HG02798 (cell line): ENCODE measurements at regions not wholly inside any gene's neighbourhood (a gene's known extent, or its start where the extent isn't known, plus 50 kb on each side); places are given as distances from the start of the nearest gene placed in this dataset.

Experiments
- ATAC-seq: cut with Tn5 transposase; IDR thresholded peaks from one replicate; pipeline ENCODE4 v1.9.1; 2021; ENCODE audit warnings: mild to moderate bottlenecking; ENCODE audit not compliant: unreplicated experiment, poor library complexity

DNA sequence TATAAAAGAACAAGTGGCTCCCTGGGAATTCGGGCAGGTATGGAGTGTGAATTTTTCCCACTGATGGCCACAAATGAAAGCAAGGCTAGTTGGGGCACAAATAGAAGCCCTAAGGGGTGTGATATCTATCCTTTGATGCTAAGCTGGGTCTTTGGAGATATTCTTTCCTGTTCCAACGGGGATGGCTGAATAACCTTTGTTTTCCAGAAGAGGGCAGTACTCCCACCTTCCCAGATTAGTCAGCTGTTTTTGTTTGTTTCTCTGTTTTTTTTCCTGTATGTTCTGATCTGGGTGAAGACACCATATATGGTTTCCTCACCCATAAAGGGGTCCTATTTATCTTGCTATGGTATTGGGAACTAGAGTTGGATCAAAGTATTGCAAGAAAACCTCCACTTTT lies 947.7 kb upstream of the SORCS1 start:
- no peak for ATAC-seq

- ATAC-seq, result no peak
Observed at GRCh38 chr10:108104551-108105156, 940.1 kb upstream of the SORCS1 start.

GRCh38 chr10:108097258-108097657 lies 932.8 kb upstream of the SORCS1 start:
- ATAC-seq, result no peak

GRCh38 chr10:108095932-108096925 lies 931.7 kb upstream of the SORCS1 start:
- no peak for ATAC-seq

DNA sequence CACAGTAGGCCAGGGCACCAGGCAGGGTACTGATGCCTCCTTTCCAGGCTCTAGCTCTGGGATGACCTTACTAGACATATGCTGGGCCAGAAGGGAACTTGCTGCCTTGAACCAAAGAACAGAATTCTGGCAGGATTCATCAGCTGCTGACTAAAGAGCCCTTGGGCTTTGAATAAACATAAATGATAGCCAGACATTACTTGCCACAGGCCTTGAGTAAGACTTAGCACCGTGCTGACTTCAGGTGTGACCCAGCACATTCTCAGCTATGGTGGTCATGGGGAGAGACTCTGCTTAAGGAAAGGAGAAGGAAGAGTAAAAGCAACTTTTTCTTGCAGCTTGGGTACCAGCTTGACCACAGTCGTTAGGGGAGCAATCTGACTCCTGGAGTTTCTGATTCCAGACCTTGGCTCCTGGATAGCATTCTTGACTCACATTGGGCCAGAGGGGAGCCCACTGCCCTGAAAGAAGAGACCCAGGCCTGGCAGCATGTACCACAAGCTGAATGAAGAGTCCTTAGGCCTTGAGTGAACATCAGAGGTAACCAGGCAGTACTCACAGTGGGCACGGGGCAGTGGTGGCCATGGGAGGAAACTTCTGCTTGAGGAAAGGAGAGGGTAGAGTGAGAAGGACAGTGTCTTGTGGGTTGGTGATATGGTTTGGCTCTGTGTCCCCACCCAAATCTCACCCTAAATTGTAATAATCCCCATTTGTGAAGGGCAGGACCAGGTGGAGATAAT lies 926.1 kb upstream of the SORCS1 start:
- ATAC-seq, result no peak

DNA sequence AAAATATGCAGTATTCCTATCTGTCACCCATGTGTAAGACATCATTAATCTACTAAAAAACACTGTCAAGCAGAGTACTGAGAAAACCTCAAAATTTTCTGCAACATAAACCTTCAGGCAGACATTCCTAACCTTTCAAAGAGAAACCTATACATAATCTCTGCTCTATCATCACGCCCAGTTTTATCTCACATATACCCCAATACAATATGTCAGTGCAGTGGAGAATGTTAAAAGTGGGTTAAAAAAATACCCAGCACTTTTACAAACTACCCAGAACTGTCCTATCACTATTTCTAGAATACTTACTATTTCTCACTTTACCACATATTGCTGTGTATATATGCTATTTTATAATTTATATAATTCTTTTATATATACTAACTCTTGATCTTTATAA lies 922.0 kb upstream of the SORCS1 start:
- no peak for ATAC-seq

DNA sequence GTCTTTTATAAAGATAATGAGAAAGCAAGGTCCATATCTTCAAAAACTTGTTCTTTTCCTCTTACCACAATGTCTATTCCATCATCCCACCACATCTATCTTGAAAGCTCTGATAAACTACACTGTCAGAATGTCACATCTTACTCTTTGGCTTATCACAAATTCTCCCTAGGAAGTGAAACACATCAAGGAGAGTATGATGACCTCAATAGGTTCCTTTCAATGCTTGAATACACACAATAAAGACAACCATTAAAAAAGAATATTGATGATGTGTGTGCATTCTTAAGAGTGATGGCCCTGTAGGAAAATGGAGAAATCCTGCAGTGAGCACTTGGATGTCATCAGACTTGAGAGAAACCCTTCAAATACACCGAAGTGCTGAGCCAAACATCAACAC lies 918.1 kb upstream of the SORCS1 start:
- no peak for ATAC-seq

- no peak for ATAC-seq
Observed at GRCh38 chr10:108078263-108078662, 913.8 kb upstream of the SORCS1 start.

DNA sequence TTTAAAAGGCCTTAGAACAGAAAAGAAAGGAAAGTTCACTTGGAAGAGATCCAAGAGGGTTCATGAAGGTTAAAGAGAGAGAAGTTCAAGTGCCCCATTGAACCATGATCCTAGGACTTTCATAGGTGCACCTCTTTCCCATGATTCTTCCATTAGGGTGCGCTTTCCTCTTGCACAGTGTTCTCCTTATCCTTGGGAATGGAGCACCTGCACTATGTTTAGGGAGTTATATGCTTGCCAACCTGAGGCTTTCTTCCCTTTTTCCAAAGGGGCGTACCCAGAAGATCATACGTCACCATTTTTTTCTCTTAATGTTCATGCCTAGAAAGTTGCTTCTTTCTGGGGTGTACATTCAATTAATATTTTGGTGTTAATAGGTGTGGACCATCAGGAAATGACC lies 908.0 kb upstream of the SORCS1 start:
- ATAC-seq, result no peak

- ATAC-seq, result no peak
Observed at GRCh38 chr10:108070789-108071188, 906.3 kb upstream of the SORCS1 start.

- ATAC-seq, result no peak
Observed at GRCh38 chr10:108069096-108069495, 904.6 kb upstream of the SORCS1 start.

DNA sequence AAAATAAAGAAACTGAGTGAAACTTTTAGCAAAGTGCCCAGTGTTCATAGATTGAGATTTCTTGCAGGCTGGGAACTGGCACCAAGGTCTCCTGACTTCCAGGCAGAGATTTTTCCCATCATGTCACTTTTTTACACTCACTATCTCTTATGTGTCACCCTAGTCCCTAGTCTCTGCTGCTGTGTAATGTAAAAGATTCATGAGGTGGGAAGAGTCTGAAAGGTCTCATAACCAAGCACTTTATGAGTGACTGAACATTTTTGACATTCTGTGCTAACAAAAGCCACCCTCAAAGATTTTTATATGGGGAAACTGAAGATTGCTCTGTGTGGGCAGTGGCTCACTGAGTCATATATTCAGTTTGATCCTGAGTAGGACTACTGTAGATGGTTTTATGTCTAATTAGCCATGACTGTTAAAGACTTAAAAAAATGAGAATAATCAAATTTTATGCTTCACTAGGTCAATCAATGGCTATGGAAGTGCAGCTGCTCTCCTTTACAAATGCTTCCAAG lies 900.3 kb upstream of the SORCS1 start:
- no peak for ATAC-seq

- ATAC-seq, result no peak
Observed at GRCh38 chr10:108060246-108060645, 895.7 kb upstream of the SORCS1 start.

GRCh38 chr10:108055506-108055905 lies 891.0 kb upstream of the SORCS1 start:
- ATAC-seq, result no peak

GRCh38 chr10:108052981-108053380 lies 888.5 kb upstream of the SORCS1 start:
- no peak for ATAC-seq

- ATAC-seq, result no peak
Observed at GRCh38 chr10:108051218-108051617, 886.7 kb upstream of the SORCS1 start.

GRCh38 chr10:108050626-108051025 lies 886.1 kb upstream of the SORCS1 start:
- no peak for ATAC-seq

- ATAC-seq, result peak; percentile 64
Observed at GRCh38 chr10:108049668-108050067, 885.2 kb upstream of the SORCS1 start.

DNA sequence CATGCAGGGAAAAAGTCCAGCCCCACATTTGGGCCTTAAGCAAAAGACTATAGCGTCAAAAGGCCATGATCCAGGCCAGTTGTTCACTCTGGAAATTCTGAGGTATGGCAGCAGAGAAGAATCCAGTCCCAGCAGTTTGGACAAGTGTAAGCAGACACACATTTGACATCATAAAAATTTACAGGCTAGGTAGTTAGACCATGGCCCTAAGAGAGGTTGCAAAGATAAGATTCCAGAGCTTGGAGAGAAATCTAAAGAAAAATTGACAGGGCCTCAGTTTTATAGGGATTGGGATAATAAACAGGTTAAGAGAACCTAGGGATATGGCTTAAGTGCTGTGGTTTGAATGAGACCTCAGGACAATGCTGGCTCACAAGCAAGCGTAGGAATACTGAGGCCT lies 884.4 kb upstream of the SORCS1 start:
- ATAC-seq, result no peak

DNA sequence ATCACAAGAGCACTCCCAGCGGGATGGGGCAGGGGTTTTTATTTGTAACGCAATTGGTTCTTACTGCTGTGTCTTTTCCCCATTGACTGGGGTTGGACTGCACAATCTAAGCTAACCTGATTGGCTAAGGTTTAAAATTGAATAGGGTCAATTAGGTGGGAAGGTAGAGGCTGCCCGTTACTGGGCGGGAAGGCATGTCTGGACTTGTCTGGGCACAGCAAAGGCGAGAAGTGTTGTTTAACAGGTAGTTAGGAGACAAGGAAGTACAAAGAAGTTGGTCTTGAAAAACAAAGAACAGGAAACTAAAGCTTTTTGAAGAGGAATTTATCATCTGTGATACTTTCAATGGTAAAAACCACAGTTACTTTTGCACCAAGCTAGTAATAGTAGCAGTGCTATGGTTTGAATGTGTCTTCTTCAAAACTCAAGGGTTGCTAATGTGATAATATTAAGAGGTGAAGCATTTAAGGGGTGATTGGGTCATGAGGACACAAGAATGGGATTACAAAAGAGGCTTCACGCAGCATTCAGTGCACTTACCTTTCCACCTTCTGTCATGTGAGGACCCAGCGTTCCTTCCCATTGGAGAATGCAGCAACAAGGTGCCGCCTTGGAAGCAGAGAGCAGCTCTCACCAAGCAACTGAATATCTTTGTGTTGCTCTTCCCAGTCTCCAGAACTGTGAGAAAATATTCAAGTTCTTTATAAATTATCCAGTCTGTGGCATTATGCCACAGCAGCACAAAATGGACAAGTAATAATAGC lies 875.5 kb upstream of the SORCS1 start:
- ATAC-seq, result no peak
